ENCODE measurements at regions not wholly inside any gene's neighbourhood (a gene's known extent, or its start where the extent isn't known, plus 50 kb on each side); places are given as distances from the start of the nearest gene placed in this dataset.

- no peak for TF ChIP-seq CTCF (IDR thresholded peaks at IDR 0.05)
- TF ChIP-seq POLR2A (IDR thresholded peaks at IDR 0.05) = no peak
Measured at GRCh38 chr18:79609841-79610281, 69.7 kb upstream of the CTDP1 start.
